ENCODE measurements at regions not wholly inside any gene's neighbourhood (a gene's known extent, or its start where the extent isn't known, plus 50 kb on each side); places are given as distances from the start of the nearest gene placed in this dataset.

- no peak for TF ChIP-seq CTCF (IDR thresholded peaks at IDR 0.05; ENCODE audit: insufficient read depth, low read length)
- no peak overlapping the region for H3K4me3 ChIP-seq (ENCODE audit: low read depth, low read length)
- no peak for DNase-seq (ENCODE audit: low read depth)
Observed at GRCh38 chr5:40270274-40270845, 409.4 kb upstream of the PTGER4 start.

DNA sequence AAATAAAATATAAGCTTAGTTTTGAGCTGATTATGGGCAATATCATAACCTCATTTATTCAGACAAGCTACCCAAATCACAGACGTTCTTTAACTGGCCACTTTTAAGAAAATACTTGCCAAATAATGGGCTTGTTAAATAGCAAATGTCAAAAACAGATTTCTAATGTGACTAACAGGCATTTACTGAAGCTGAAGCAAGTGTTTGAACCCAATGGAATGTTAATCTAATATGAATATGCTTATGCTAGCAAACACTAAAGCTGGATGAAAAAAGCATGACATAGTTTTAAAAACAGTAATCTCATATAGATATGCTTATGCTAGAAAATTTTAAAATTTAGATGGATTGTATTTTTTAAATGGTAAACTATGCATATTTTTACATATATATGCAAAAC lies 411.6 kb upstream of the PTGER4 start:
- DNase-seq (ENCODE audit: low read depth), result no peak
- no peak overlapping the region for H3K4me3 ChIP-seq (ENCODE audit: low read depth, low read length)
- TF ChIP-seq CTCF (IDR thresholded peaks at IDR 0.05; ENCODE audit: insufficient read depth, low read length), result no peak

DNA sequence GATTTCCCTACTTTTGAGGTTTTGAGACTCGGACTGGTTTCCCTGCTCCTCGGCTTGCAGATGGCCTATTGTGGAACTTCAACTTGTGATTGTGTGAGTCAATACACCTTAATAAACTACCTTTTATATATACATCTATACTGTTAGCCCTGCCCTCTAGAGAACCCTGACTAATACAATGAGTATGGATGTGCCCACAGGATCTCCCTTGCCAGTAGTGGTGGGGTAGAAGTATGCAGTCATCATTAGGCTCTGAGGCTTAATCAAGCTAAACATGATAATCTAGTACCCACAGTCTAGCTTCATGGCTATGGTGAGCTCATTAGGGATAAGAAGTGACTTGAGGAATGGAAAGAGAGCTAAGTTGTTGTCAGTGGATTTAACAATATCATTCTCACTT lies 412.8 kb upstream of the PTGER4 start:
- DNase-seq (ENCODE audit: low read depth), result no peak
- H3K4me3 ChIP-seq (ENCODE audit: low read depth, low read length), result no peak overlapping the region
- no peak for TF ChIP-seq CTCF (IDR thresholded peaks at IDR 0.05; ENCODE audit: insufficient read depth, low read length)

DNA sequence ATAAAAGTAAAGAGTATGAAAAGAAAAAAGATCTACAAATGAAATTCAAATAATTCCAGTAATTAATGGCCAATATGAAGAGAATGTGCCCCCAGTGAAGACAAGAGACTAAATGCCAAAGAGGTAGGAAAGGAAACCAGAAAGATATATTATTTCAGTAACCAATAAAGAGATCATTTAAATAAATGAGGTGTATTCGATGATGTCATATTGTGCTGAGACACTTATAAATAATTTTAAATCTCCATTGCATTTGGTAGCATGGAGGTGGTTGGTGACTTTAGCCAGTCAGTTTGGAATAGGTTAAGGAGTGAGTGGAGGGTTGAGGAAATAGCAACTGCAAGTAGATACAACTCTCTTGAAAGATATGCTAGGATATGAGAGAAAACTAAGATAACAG lies 417.7 kb upstream of the PTGER4 start:
- DNase-seq (ENCODE audit: low read depth), result no peak
- no peak for TF ChIP-seq CTCF (IDR thresholded peaks at IDR 0.05; ENCODE audit: insufficient read depth, low read length)
- H3K4me3 ChIP-seq (ENCODE audit: low read depth, low read length), result no peak overlapping the region

- peak; percentile 36 for DNase-seq (ENCODE audit: low read depth)
- no peak overlapping the region for H3K4me3 ChIP-seq (ENCODE audit: low read depth, low read length)
- no peak for TF ChIP-seq CTCF (IDR thresholded peaks at IDR 0.05; ENCODE audit: insufficient read depth, low read length)
Observed at GRCh38 chr5:40260361-40260760, 419.4 kb upstream of the PTGER4 start.

DNA sequence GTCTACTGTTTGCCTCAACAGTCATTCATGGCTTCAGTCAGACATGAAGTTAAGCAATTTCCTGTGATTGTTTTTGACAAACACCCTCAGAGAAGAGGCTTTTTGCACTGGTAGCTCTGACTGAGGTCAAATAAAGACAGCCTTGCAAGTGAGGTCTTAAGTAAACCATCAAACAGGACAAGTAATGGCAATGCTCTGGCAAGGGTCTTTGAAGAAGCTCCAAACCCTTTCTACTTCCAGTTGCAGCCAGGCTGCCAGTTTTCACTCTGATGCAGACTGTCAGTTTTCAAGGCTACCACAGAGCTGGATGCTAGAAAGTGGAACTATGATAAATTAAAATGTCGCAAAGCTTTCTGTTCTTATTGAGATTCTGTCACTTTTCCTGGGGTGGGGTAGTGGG lies 421.5 kb upstream of the PTGER4 start:
- DNase-seq (ENCODE audit: low read depth), result no peak
- TF ChIP-seq CTCF (IDR thresholded peaks at IDR 0.05; ENCODE audit: insufficient read depth, low read length), result no peak

GRCh38 chr5:40240671-40241070 lies 439.0 kb upstream of the PTGER4 start:
- DNase-seq (ENCODE audit: low read depth), result no peak
- no peak for TF ChIP-seq CTCF (IDR thresholded peaks at IDR 0.05; ENCODE audit: insufficient read depth, low read length)
- H3K4me3 ChIP-seq (ENCODE audit: low read depth, low read length), result no peak overlapping the region

More for the DNA sequence above, 421.5 kb upstream of the PTGER4 start:
- no peak overlapping the region for H3K4me3 ChIP-seq (ENCODE audit: low read depth, low read length)

Measured in fibroblast of the aortic adventitia (primary cell).